BLaER1 treated with 17β-estradiol and CSF1 and Interleukin-3, amounts not matched to agents 10 nM and 100 nM (cell line): ENCODE measurements at regions not wholly inside any gene's neighbourhood (a gene's known extent, or its start where the extent isn't known, plus 50 kb on each side); places are given as distances from the start of the nearest gene placed in this dataset.
A peak's percentile ranks its signal among the peaks of the same experiment; 100 is the strongest.

Experiments used
- H3K27ac ChIP-seq, 11 experiments: shearing (Covaris generic); formaldehyde crosslinking; 2 replicates each; pipeline ENCODE4 v1.8.1; 2022
- H3K27me3 ChIP-seq, 11 experiments: shearing (Covaris generic); formaldehyde crosslinking; 2 replicates each; pipeline ENCODE4 v1.8.1; 2022
- H3K36me3 ChIP-seq, 11 experiments: shearing (Covaris generic); formaldehyde crosslinking; 2 replicates each; pipeline ENCODE4 v1.8.1; 2022
- H3K4me1 ChIP-seq, 10 experiments: shearing (Covaris generic); formaldehyde crosslinking; 2 replicates each; pipeline ENCODE4 v1.8.1; 2022
- H3K4me2 ChIP-seq, 11 experiments: shearing (Covaris generic); formaldehyde crosslinking; 2 replicates each; pipeline ENCODE4 v1.8.1; 2022
- H3K4me3 ChIP-seq, 10 experiments: shearing (Covaris generic); formaldehyde crosslinking; 2 replicates each; pipeline ENCODE4 v1.8.1; 2022
- H3K9ac ChIP-seq, 11 experiments: shearing (Covaris generic); formaldehyde crosslinking; 2 replicates each; pipeline ENCODE4 v1.8.1; 2022
- H3K9me3 ChIP-seq, 11 experiments: shearing (Covaris generic); formaldehyde crosslinking; replicated peaks in 1 of 11; 2 replicates each; pipeline ENCODE4 v1.8.1; 2022
- H4K20me1 ChIP-seq, 11 experiments: shearing (Covaris generic); formaldehyde crosslinking; 2 replicates each; pipeline ENCODE4 v1.8.1; 2022
- Cebpa-rat ChIP-seq, 11 experiments: shearing (Covaris generic); IDR thresholded peaks; 2 replicates each; pipeline ENCODE4 v1.8.1; 2022

DNA sequence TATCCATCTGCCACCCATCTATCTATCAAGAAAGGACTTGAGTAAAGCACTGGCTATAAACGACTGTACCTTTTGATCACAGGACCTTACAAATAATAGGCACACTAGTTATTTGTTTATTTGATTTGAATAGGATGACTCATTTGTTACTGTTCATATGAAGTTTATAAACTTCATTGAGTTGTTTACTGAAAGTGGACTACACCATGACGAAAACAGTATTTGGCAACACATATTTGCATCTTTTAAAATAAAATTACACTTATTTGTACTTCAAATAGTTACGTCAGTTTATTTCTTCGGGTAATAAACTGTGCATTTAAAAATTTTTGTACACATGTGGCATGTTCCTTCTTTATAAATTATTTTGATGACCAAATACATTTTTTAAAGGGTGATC lies 133.0 kb downstream of the OGFRL1 start:
- H3K4me2 ChIP-seq = no peak overlapping the region
- H3K27me3 ChIP-seq = no peaks in the 10 kb centered on the region
- H3K4me1 ChIP-seq = no peaks in the 10 kb centered on the region
- no peak for TF ChIP-seq Cebpa-rat (IDR thresholded peaks at IDR 0.05)
- H3K27ac ChIP-seq = no peak overlapping the region
- H3K4me3 ChIP-seq = no peak overlapping the region
- peaks cover 23 to 35% (median 25%) of the 10 kb centered on the region in 11 experiments for H3K9me3 ChIP-seq
- no peaks in the 10 kb centered on the region for H4K20me1 ChIP-seq
- peaks cover 0 to 10% (median 0%) of the 10 kb centered on the region in 11 experiments; a peak in 1 of 22 replicates for H3K36me3 ChIP-seq
- no peak overlapping the region for H3K9ac ChIP-seq

DNA sequence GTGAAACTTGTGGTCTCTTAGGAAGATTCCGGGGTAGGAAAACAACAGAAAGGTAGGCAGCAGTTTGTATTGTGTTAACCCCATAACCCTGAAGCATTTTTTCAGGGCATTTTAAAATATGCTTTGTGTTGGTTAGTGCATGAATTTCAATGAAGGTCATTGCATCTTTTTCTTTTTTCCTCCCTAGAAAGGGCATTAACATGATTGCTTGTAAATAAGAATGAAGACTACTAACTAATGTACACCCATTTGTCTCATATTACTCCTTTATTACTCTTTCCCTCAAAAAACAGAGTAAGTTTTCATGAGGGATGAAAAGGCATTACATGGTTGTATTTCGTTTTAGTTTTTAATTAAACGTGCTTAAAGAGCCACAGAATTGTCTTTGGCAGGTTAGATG lies 141.4 kb downstream of the OGFRL1 start:
- Histone ChIP-seq H3K36me3 (no peaks in the 10 kb centered on the region), H3K9ac (no peak overlapping the region), H3K27ac (no peak overlapping the region), H3K27me3 (no peaks in the 10 kb centered on the region), H4K20me1 (no peaks in the 10 kb centered on the region), H3K9me3 (peaks cover 0 to 4% (median 0%) of the 10 kb centered on the region in 11 experiments; a peak in 1 of 22 replicates), H3K4me3 (no peak overlapping the region), H3K4me1 (peaks cover 0 to 8% (median 2%) of the 10 kb centered on the region in 10 experiments; a peak in 8 of 20 replicates), H3K4me2 (no peak overlapping the region)
- TF ChIP-seq Cebpa-rat (IDR thresholded peaks at IDR 0.05) = no peak

DNA sequence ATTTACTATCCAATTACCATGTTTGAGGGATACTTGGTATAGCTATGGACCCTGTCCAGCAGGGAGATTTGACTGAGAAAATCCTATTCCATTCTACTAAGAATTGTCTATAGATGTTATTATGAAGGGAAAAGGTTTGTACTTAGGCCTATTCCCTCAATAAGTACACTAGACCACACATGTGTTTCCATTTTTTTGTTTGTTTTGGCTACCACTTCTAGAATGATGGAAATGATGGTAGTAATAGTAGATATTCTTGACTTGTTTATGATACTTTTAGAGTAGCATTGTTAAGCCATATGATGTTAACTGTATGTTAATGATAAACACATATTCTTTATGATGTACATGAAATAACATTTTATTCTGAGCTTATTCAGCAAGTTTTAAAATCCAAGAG lies 144.8 kb downstream of the OGFRL1 start:
- Histone ChIP-seq H4K20me1 (no peaks in the 10 kb centered on the region), H3K36me3 (no peaks in the 10 kb centered on the region), H3K27me3 (no peaks in the 10 kb centered on the region), H3K4me1 (peaks cover 0 to 14% (median 6%) of the 10 kb centered on the region in 10 experiments; a peak in 9 of 20 replicates), H3K4me3 (no peak overlapping the region), H3K4me2 (no peak overlapping the region), H3K27ac (no peak overlapping the region), H3K9ac (no peak overlapping the region), H3K9me3 (peaks cover 0 to 7% (median under 1%) of the 10 kb centered on the region in 11 experiments; a peak in 7 of 22 replicates)
- TF ChIP-seq Cebpa-rat (IDR thresholded peaks at IDR 0.05) = no peak

DNA sequence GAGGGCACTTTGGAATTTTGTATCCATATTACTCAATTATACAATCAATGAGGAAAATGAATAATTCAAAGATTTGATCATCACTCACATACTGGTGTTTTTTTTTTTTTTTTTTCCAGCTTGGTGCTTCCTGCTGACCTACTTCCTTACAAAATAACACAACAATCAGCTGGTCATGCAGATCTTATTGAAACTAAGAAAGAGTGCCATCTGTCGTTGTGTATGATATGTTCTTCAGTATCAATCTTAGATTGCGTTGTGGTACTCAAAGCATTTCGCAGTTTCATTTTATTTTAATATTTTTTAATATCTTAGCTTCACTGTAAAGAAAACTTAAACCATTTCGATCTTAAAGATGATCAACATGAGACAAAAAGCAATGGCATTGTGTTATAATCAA lies 155.6 kb downstream of the OGFRL1 start:
- H3K4me3 ChIP-seq = no peak overlapping the region
- no peak overlapping the region for H3K27ac ChIP-seq
- H3K9me3 ChIP-seq = peaks cover 21 to 36% (median 26%) of the 10 kb centered on the region in 11 experiments
- H3K4me1 ChIP-seq = peaks cover 0 to 18% (median 4%) of the 10 kb centered on the region in 10 experiments; a peak in 7 of 20 replicates
- peak overlapping the region in 4 of 11 experiments; percentile 4 to 39 (median 14); a peak in 2 of 22 replicates for H3K4me2 ChIP-seq
- no peaks in the 10 kb centered on the region; a peak in 1 of 22 replicates for H3K36me3 ChIP-seq
- no peak for TF ChIP-seq Cebpa-rat (IDR thresholded peaks at IDR 0.05)
- H3K27me3 ChIP-seq = no peaks in the 10 kb centered on the region
- no peak overlapping the region for H3K9ac ChIP-seq
- H4K20me1 ChIP-seq = no peaks in the 10 kb centered on the region

DNA sequence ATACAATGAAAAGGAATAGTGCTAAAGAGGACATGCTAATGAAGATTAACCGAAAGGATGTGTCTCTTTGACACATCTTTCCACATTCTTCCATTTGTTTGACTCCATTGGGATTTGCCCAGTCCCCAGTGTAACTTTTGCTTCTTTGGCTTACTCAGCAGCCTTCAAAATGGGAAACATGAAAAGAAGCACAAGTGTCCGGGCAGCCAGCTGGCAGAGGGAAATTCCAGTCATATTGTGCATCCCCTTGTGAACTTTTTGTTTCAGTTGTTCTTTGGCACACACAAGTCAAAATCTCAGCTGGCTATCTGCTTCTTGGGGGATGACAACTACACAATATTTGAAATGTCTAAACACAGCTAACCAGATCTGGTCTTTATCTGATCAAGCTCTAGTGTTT lies 157.4 kb downstream of the OGFRL1 start:
- Histone ChIP-seq H3K36me3 (no peaks in the 10 kb centered on the region), H3K4me3 (no peak overlapping the region), H3K27me3 (no peaks in the 10 kb centered on the region), H3K9me3 (peaks cover 8 to 25% (median 13%) of the 10 kb centered on the region in 11 experiments; a peak in 18 of 22 replicates), H3K4me1 (peaks cover 0 to 18% (median 4%) of the 10 kb centered on the region in 10 experiments; a peak in 7 of 20 replicates), H3K4me2 (no peak overlapping the region), H4K20me1 (no peaks in the 10 kb centered on the region), H3K9ac (no peak overlapping the region), H3K27ac (no peak overlapping the region)
- no peak for TF ChIP-seq Cebpa-rat (IDR thresholded peaks at IDR 0.05)

DNA sequence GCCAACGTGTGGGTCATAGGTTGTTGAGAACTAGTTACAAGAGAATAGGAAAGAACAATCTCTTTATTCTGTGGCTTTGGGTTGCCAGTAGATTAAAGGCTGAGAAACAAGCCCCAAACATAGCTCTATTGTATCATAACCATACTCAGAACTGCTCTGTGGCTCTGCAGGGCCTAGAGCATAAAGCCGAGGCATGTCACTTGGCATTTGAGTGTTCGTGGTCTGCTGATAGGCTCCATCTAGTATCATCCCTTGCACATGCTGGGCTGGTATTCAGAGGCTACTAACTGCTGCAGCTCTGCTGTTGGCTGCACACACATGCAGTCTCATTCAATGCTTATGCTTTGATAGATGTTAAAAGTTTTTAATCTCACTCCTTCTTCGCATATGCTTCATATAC lies 157.9 kb downstream of the OGFRL1 start:
- no peak for TF ChIP-seq Cebpa-rat (IDR thresholded peaks at IDR 0.05)
- no peaks in the 10 kb centered on the region for H3K27me3 ChIP-seq
- no peak overlapping the region for H3K4me3 ChIP-seq
- H3K9ac ChIP-seq = no peak overlapping the region
- no peaks in the 10 kb centered on the region for H4K20me1 ChIP-seq
- H3K4me2 ChIP-seq = no peak overlapping the region
- H3K36me3 ChIP-seq = no peaks in the 10 kb centered on the region
- H3K9me3 ChIP-seq = peaks cover 6 to 21% (median 10%) of the 10 kb centered on the region in 11 experiments; a peak in 11 of 22 replicates
- H3K4me1 ChIP-seq = peaks cover 0 to 18% (median 4%) of the 10 kb centered on the region in 10 experiments; a peak in 7 of 20 replicates
- H3K27ac ChIP-seq = no peak overlapping the region

DNA sequence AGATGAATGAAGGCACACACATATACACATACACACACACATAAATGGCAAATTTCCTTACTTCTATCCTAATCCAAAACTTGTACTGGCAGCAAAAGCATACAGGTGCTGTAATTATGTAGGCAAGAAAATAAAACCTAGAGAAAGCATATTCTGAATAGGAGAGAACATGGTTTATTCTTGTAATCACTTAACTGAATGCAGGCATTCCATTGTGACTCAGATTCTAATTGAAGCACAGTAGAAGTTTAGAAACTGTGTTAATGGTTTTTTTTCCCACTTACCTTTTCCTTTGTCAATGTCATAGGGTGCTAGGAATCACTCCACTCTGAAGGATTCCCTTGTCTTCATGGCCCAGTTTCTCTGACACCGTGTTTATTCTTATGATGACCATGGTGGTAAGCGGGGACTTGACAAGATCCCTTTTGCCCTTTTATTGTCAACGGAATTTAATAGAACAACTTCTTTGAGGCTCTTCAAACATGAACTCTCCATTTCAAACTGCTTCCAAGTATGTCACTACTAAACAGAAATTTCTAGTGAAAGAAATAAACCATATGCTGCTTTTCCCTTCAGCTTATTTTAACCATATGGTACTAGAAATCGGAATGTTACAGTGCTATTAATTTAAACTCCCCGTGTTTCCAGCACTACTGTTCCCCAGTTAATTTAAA lies 164.2 kb downstream of the OGFRL1 start:
- H4K20me1 ChIP-seq = no peaks in the 10 kb centered on the region
- no peak for TF ChIP-seq Cebpa-rat (IDR thresholded peaks at IDR 0.05)

DNA sequence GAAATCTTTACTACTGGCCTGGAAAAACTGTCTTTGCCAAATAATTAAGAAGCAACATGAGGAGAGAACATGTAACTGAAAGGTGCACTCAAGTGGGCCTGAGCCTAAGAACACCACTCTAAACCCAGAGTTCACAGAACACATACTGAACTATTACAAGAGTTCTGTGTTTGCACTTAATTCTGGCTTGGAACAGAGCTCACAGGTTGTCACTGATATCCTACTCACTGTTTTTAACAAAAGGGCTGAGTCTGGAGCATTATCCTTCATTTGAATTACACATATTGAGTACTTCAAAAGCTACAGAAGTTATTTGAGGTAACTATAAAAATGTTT lies 164.7 kb downstream of the OGFRL1 start:
- Histone ChIP-seq H3K27me3 (no peaks in the 10 kb centered on the region), H3K36me3 (no peaks in the 10 kb centered on the region), H3K9me3 (peaks cover 6 to 21% (median 11%) of the 10 kb centered on the region in 11 experiments; a peak in 13 of 22 replicates), H3K4me2 (no peak overlapping the region), H3K27ac (no peak overlapping the region), H4K20me1 (no peaks in the 10 kb centered on the region), H3K9ac (no peak overlapping the region), H3K4me1 (peaks cover 6 to 12% (median 9%) of the 10 kb centered on the region in 10 experiments; a peak in 16 of 20 replicates), H3K4me3 (no peak overlapping the region)
- TF ChIP-seq Cebpa-rat (IDR thresholded peaks at IDR 0.05) = no peak

More for the DNA sequence above, 164.2 kb downstream of the OGFRL1 start:
- Histone ChIP-seq H3K4me1 (peaks cover 3 to 9% (median 5%) of the 10 kb centered on the region in 10 experiments; a peak in 16 of 20 replicates), H3K4me3 (no peak overlapping the region), H3K4me2 (no peak overlapping the region), H3K9me3 (peaks cover 6 to 21% (median 13%) of the 10 kb centered on the region in 11 experiments; a peak in 13 of 22 replicates), H3K27ac (no peak overlapping the region), H3K9ac (no peak overlapping the region), H3K27me3 (no peaks in the 10 kb centered on the region), H3K36me3 (no peaks in the 10 kb centered on the region)

DNA sequence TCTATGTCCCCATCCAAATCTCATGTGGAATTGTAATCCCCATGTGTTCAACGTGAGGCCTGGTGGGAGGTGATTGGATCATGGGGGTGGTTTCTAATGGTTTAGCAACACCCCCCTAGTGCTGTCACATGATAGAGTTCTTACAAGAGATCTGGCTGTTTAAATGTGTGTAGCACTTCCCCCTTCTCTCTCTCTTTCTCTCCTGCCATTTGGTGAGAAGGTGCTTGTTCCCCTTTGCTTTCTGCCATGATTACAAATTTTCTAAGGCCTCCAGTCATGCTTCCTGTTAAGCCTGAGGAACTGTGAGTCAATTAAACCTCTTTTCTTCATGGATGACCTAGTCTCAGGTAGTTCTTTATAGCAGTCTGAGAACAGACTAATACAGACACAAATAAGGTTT lies 165.4 kb downstream of the OGFRL1 start:
- H3K36me3 ChIP-seq = no peaks in the 10 kb centered on the region
- TF ChIP-seq Cebpa-rat (IDR thresholded peaks at IDR 0.05) = no peak
- H3K4me1 ChIP-seq = peaks cover 8 to 17% (median 16%) of the 10 kb centered on the region in 10 experiments; a peak in 16 of 20 replicates
- no peaks in the 10 kb centered on the region for H4K20me1 ChIP-seq
- H3K9ac ChIP-seq = no peak overlapping the region
- H3K4me3 ChIP-seq = no peak overlapping the region
- no peaks in the 10 kb centered on the region for H3K27me3 ChIP-seq
- peak overlapping the region in 1 of 11 experiments; percentile 31; a peak in 1 of 22 replicates for H3K4me2 ChIP-seq
- peaks cover 5 to 16% (median 9%) of the 10 kb centered on the region in 11 experiments; a peak in 12 of 22 replicates for H3K9me3 ChIP-seq
- peak overlapping the region in 1 of 11 experiments; percentile 38; a peak in 1 of 22 replicates for H3K27ac ChIP-seq
